Endodermal cell (in vitro differentiated cells): ENCODE measurements at regions not wholly inside any gene's neighbourhood (a gene's known extent, or its start where the extent isn't known, plus 50 kb on each side); places are given as distances from the start of the nearest gene placed in this dataset.

Experiments used
- DNase-seq: peaks from one replicate; pipeline ENCODE4 v3.0.0-alpha.2; 2017
- H3K27ac ChIP-seq: 2 replicates; pipeline ENCODE4 v1.5.1; 2013; ENCODE audit warnings: mild to moderate bottlenecking, low read depth, low read length, moderate library complexity
- H3K27me3 ChIP-seq: 2 replicates; pipeline ENCODE4 v1.6.1; 2013; ENCODE audit warnings: mild to moderate bottlenecking, low read length, moderate library complexity; ENCODE audit not compliant: insufficient read depth, control insufficient read depth, poor library complexity, severe bottlenecking
- H3K36me3 ChIP-seq: 2 replicates; pipeline ENCODE4 v1.7.0; 2013; ENCODE audit warnings: mild to moderate bottlenecking, low read length, moderate library complexity; ENCODE audit not compliant: control insufficient read depth, insufficient read depth
- H3K4me1 ChIP-seq: one replicate; pipeline ENCODE4 v1.7.0; 2013; ENCODE audit warnings: low read length; ENCODE audit not compliant: control insufficient read depth, insufficient read depth
- H3K4me3 ChIP-seq: 2 replicates; pipeline ENCODE4 v1.5.1; 2013; ENCODE audit warnings: mild to moderate bottlenecking, low read length, moderate library complexity
- H3K9ac ChIP-seq: 2 replicates; pipeline ENCODE4 v1.6.1; 2013; ENCODE audit warnings: mild to moderate bottlenecking, low read length, moderate library complexity; ENCODE audit not compliant: poor library complexity, severe bottlenecking; ENCODE audit errors: extremely low read depth
- H3K9me3 ChIP-seq: 2 replicates; pipeline ENCODE4 v1.6.1; 2013; ENCODE audit warnings: mild to moderate bottlenecking, low read length, moderate library complexity; ENCODE audit not compliant: control insufficient read depth
- H3K27ac Mint-ChIP-seq: 2 replicates; pipeline ENCODE4 v1.8.0; 2020; ENCODE audit warnings: mixed read lengths
- H3K27me3 Mint-ChIP-seq: 2 replicates; pipeline ENCODE4 v1.8.0; 2021; ENCODE audit warnings: mild to moderate bottlenecking, mixed read lengths; ENCODE audit not compliant: insufficient read depth
- H3K36me3 Mint-ChIP-seq: 2 replicates; pipeline ENCODE4 v1.8.0; 2020; ENCODE audit warnings: low read depth, mixed read lengths
- H3K4me1 Mint-ChIP-seq: 2 replicates; pipeline ENCODE4 v1.8.0; 2020; ENCODE audit warnings: mixed read lengths
- H3K4me3 Mint-ChIP-seq: 2 replicates; pipeline ENCODE4 v1.8.0; 2020; ENCODE audit warnings: mild to moderate bottlenecking, moderate library complexity, mixed read lengths
- H3K9me3 Mint-ChIP-seq: 2 replicates; pipeline ENCODE4 v1.8.0; 2020; ENCODE audit warnings: mild to moderate bottlenecking, mixed read lengths
- WGBS, 2 experiments: methylation state at CpG; one replicate each; pipeline versions ENCODE4 v1.1.5 to v1.1.7; 2013; ENCODE audit warnings: missing lambda C conversion rate in 2 of 2, mixed read lengths in 1 of 2; ENCODE audit not compliant: insufficient coverage in 1 of 2, insufficient read length in 1 of 2; 5-methylcytosine and 5-hydroxymethylcytosine counted together
- TF ChIP-seq, protein P1 (sequence below): fragments of 200-600 bp; sonication (generic); conservative IDR thresholded peaks from 2 replicates; pipeline ENCODE4 v1.5.0; 2021; ENCODE audit warnings: antibody characterized with exemption, mild to moderate bottlenecking

DNA sequence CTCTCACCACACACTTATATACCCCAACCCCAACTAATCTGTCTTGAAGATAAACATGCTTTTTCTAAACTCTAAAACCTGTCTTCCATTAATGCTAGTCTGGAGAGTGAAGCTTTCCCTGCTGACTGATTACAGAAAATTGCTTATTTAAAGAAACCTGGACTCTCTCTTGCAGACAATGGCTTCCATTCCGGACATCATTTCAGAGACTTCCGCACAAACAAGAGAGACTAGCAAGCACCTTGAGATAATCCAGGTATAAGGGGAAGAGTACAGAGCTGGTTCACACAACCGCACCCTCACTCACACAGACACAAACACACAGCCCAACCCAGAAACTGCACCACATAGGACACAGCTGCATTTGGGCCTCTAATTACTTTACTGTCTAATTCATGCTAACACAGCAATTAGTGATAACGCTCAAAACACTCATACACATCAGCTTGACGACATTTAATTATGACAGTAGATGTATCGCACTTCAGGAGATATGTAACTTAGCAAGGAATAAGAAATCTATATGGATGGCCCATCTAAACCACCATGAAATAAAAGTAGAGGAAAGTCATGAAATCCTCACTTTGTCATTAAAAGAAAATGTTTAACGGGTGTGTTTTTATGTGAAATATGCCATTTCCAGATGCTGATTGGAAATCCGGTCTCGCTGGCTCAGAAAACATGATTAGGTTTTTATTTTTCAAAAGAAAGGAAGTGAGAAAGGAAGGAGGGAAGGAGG is 138.1 kb upstream of the JARID2 start:
- Mint-ChIP-seq H3K4me1 (peaks cover 13% of the 10 kb centered on the region), H3K4me3 (no peak overlapping the region), H3K27me3 (peaks cover 5% of the 10 kb centered on the region), H3K27ac (no peak overlapping the region), H3K9me3 (no peaks in the 10 kb centered on the region), H3K36me3 (no peaks in the 10 kb centered on the region)
- no peak for DNase-seq
- Histone ChIP-seq H3K4me3 (no peak overlapping the region), H3K4me1 (peaks cover 2% of the 10 kb centered on the region), H3K9me3 (no peaks in the 10 kb centered on the region), H3K27ac (no peak overlapping the region), H3K27me3 (no peaks in the 10 kb centered on the region), H3K9ac (no peak overlapping the region), H3K36me3 (no peaks in the 10 kb centered on the region)
- WGBS, 2 experiments: 90 to 100% methylated on average over 6 to 9 of the region's 9 CpGs
- TF ChIP-seq, protein P1, sequence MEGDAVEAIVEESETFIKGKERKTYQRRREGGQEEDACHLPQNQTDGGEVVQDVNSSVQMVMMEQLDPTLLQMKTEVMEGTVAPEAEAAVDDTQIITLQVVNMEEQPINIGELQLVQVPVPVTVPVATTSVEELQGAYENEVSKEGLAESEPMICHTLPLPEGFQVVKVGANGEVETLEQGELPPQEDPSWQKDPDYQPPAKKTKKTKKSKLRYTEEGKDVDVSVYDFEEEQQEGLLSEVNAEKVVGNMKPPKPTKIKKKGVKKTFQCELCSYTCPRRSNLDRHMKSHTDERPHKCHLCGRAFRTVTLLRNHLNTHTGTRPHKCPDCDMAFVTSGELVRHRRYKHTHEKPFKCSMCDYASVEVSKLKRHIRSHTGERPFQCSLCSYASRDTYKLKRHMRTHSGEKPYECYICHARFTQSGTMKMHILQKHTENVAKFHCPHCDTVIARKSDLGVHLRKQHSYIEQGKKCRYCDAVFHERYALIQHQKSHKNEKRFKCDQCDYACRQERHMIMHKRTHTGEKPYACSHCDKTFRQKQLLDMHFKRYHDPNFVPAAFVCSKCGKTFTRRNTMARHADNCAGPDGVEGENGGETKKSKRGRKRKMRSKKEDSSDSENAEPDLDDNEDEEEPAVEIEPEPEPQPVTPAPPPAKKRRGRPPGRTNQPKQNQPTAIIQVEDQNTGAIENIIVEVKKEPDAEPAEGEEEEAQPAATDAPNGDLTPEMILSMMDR: no peak

DNA sequence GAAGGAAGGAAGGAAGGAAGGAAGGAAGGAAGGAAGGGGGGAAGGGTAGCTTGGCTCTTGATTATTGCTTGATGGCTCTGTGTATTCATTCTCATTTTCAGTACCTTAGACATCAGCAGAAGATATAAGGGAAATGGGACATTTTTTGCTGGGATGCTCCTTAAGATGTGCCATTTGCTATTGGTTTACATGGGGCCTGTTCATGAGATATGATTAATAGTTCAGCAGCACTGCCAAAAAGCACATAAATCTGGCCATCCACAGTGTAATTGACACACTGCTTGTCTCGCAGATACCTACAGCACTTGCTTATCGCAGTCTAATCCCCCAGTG is 137.5 kb upstream of the JARID2 start:
- no peak overlapping the region for H3K27ac Mint-ChIP-seq
- H3K27me3 ChIP-seq: no peaks in the 10 kb centered on the region
- H3K36me3 Mint-ChIP-seq: no peaks in the 10 kb centered on the region
- no peaks in the 10 kb centered on the region for H3K36me3 ChIP-seq
- peaks cover 5% of the 10 kb centered on the region for H3K27me3 Mint-ChIP-seq
- H3K4me3 ChIP-seq: no peak overlapping the region
- peaks cover 13% of the 10 kb centered on the region for H3K4me1 Mint-ChIP-seq
- WGBS, 2 experiments: 93 to 97% methylated on average over 2 of the region's 2 CpGs
- DNase-seq: no peak
- H3K9ac ChIP-seq: no peak overlapping the region
- TF ChIP-seq, protein P1: no peak
- no peaks in the 10 kb centered on the region for H3K9me3 ChIP-seq
- H3K4me3 Mint-ChIP-seq: no peak overlapping the region
- H3K9me3 Mint-ChIP-seq: no peaks in the 10 kb centered on the region
- no peak overlapping the region for H3K27ac ChIP-seq
- peaks cover 2% of the 10 kb centered on the region for H3K4me1 ChIP-seq

DNA sequence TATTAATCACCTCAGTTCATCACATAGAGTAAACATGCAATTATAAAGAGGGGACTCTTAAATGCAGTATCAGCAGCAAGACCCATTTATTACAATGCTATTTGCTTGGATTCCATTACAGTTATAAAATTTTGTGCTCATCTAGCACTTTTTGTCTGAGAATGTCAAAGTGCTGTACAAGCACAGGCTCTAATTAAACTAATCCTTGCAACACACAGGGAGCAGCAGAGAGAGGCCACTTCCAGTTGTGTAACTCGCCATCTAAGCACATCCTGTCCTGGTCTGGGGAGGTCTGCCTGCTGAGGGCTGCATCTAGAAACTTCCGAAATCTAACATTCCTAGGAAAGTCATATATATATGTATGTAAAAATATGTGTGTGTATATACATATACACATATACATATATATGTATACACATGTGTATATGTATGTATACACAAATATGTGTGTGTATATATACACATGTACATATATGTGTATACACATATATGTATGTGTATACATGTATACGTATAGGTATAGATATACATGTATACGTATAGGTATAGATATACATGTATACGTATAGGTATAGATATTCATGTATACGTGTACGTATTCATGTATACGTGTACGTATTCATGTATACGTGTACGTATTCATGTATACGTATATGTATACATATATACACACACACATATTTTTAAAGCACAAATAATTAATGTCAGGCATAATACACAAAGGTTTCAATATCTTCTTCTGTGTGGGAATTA is 136.4 kb upstream of the JARID2 start:
- no peak overlapping the region for H3K9ac ChIP-seq
- H3K9me3 Mint-ChIP-seq: no peaks in the 10 kb centered on the region
- no peaks in the 10 kb centered on the region for H3K36me3 Mint-ChIP-seq
- H3K27me3 Mint-ChIP-seq: peaks cover 2% of the 10 kb centered on the region
- H3K27ac Mint-ChIP-seq: no peak overlapping the region
- H3K4me1 Mint-ChIP-seq: peaks cover 13% of the 10 kb centered on the region
- no peak overlapping the region for H3K4me3 Mint-ChIP-seq
- no peak overlapping the region for H3K4me3 ChIP-seq
- no peaks in the 10 kb centered on the region for H3K36me3 ChIP-seq
- H3K4me1 ChIP-seq: peaks cover 2% of the 10 kb centered on the region
- no peak overlapping the region for H3K27ac ChIP-seq
- H3K27me3 ChIP-seq: no peaks in the 10 kb centered on the region
- 100% methylated on average over 2 to 3 of the region's 12 CpGs for WGBS, 2 experiments
- no peak for DNase-seq
- no peaks in the 10 kb centered on the region for H3K9me3 ChIP-seq
- TF ChIP-seq, protein P1: no peak
